Central memory CD4-positive, alpha-beta T cell (primary cell): ENCODE measurements at regions not wholly inside any gene's neighbourhood (a gene's known extent, or its start where the extent isn't known, plus 50 kb on each side); places are given as distances from the start of the nearest gene placed in this dataset.
"Not testable (repeated sequence)": the region's sequence is repeated elsewhere in the genome, so short reads cannot be mapped to it uniquely, and the experiment has no call there.

ENCODE experiments used
- DNase-seq: peaks from one replicate; pipeline ENCODE4 v3.0.0; 2022

DNA sequence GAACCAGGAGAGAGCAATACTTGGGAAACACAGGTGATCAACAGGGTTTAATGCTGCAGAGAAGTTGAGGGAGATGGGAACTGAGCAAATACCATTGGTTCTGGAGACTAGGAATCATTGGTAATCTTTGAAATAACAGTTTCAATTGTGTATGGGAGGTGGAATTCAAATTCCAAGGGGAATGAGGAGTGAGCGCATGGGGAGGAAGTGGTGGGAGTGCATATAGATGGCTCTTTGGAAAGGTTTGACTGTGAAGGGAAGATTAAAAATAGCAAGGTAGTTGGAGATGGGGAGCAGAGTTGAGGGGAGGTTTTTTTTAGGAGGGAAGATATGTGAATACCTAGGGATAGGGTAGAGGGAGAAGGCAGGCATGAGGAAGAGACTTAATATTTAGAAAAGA lies 51.1 kb upstream of the ROPN1 start:
- DNase-seq: no peak

DNA sequence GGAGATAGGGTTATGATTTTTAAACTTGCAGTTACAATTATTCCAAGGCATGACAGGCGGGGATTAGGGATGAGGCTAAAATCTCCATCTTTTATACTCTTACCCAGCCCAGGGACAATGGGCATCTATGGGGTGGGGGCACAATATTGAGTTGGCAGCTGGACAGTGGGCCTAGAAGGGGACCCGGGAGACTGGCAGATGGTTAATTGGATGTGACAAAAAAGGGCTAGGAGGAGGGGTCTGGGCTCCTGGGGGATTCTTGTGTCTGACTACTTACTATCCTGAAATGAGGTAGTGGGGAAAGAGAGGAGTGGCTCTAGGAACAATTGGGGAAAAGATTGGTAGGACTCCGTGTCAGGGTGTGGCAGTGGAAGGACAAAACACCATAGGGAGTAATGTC lies 53.0 kb upstream of the ROPN1 start:
- DNase-seq: no peak

DNA sequence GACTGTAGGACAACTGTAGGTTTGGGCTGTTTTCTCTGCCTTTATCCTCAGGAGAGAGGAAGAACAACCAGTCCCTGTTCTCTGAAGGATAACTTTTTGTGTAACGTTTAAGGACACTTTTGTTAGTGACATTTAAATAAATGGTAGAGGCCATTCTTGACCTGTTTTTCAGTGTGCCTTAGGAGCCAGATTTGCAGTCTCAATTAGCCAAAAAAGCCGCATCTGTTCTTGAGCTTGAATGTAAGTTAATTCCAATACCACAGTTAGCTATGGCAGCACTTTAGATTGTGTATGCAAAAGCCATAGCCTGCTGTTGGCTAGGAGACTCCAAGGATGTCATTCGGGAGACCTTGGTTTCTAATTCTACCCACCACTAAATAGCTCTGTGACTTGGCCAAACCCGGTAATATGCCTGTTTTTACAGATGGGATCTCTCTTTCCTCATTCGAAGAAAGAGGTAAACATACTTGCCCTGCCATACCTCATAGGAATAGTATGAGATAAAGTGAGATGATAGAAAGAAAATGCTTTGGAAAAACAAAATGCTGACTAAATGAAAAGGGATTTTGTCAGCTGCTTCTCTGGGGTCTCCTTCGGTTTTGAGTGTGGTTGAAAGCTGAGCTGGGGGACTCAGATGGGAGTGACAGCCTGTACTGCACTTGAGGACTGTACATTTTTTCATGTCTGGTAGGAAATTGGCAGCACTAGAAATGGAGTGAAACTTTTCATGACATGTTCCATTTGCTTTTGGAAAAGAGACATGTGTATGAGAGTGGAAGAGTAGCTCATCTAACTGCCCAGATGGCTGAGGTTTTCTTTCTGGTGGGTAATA lies 57.3 kb upstream of the ROPN1 start:
- no peak for DNase-seq

DNA sequence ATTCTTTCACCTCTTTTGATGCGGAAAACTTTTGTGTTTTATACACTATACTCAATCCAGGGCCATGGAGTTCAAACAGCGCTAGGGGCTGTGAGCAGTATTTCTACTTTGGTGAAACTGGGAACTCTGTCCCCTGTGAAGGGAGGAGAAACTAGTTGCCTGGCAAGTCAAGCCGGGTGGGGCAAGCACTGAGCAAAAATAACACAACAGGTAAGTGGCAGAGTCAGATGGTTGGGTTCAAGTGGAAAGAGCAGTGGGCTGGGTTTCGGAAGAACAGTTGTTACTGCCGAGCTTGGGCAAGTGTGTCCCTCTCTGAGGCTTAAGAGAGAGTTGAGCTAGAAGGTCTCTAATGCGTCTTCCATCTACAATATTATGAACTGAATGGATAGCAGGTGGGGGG lies 59.7 kb upstream of the ROPN1 start:
- no peak for DNase-seq

DNA sequence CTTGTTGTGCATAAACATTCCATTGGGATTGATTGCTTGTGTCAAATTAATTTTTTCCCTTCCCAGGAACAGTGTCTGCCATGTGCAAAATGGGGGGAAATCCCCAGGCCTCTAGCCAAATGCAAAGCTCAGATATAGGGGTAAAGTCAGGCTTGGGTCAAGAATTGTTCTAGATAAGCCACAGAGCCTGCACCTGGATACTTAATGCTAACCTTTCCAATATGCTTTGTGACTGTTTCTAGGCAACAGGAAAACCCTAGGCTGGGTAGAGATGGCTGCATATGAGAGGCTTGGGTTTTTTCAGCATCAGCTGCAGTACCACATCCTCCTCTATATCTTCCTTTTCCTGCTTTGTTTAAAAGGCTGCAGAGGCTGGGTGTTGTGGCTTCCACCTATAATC lies 61.9 kb upstream of the ROPN1 start:
- no peak for DNase-seq

DNA sequence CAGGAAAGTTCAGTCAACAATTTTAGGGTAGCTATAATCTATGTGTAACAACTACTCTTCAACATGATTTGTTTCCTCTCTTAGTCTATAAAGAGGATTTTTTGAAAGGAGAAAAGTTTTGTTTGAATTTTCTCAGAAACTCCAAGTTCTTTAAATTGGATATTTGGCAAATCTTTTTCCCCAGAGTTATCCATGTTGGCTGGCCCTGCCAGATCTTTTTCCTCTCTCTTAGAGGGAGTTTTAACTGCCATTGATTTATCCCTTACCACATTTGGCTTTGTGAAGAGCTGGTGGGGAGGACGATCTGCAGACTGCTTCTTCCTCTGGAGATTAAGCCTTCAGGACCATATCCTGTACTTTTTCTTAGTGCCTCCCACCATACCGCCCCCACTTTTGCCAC lies 64.9 kb upstream of the ROPN1 start:
- no peak for DNase-seq

DNA sequence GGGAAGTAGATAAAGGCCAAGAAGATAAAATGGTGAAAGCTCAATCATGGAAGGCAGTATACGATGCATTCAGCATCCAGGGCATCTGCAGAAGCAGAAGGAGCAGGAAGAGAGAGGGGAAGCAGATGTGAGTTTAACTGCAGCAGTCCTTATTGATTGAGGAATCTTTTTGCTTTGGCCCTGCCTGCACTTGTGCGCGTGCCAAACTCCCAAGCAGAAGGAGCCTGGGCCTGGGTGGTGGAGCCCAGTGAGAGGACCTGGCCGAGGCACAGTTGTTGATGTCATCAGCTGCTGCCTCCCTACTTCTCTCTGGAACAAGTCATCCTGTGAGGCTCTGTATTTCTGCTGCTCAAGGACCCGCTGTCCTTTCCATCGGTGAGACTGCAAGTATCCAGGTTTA lies 65.5 kb upstream of the ROPN1 start:
- DNase-seq: no peak

DNA sequence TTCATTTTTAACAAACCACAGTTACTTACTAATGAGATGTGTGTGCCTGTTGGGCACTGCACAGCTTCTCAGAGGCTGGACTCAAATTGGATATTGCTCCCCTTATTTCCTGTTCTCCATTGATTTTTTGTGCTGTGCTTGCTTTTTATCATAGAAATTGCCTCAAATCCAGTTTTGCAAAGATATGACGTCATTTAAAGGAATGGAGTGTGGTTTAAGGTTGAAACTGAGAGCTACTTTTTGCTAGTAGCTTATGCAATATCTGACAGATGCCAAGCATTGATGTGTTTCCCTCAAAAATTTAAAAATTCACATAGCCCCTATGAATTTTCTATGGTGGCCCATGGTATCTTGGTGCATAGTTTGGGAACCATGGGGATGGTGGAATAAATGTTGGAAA lies 67.7 kb upstream of the ROPN1 start:
- DNase-seq: no peak

DNA sequence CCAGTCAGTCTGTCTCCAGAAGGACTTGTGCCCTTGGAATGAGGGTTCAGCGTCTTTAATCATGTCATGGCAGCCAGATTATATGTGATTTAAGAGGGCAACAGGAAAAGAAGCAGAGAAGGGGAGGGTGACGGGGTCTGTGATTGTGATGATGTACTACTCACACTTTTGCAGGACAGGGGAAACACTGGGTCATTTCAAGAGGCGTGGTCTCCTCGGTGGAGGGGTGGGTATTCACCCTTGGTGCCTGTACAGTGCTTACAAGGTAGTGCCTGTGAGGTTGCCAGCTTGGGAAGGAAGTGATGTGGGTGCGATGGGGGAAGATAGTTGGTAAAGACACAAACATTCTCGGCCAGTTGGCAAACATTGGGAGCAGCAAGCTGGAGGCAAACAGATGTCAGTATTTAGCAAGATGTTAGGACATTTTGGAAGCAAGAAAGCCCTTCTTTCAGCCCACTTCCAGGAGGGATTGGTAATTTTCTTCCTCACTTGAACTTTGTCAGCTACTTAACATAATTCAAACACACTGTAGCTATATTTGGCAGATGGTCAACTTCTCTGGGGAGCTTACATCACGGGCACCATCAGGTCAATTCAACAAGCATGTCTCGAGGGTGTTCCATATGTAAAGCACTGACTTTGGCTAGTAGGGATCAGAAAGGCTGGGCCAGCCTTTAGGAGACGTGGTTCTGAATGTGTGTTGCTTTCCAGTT lies 71.4 kb upstream of the ROPN1 start:
- DNase-seq: no peak

DNA sequence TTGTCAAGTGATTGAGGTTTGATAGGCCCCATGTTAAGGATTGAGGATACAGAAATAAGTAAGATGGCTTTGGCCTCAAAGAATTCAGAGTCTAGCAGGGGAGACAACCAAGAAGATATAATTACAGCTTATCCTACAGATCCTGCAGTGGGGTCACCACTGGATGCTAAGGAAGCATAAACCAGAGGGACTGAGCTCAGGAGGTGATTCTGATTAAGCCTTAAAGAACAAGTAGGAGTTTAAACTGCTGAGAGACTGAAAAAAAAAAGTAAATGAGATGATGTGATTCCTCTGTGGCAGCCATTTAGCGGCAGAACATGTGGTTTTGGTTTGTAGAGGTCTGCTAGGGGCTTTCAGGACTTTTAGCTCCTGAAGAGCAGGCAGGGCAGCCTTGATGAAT lies 72.1 kb upstream of the ROPN1 start:
- DNase-seq: no peak

DNA sequence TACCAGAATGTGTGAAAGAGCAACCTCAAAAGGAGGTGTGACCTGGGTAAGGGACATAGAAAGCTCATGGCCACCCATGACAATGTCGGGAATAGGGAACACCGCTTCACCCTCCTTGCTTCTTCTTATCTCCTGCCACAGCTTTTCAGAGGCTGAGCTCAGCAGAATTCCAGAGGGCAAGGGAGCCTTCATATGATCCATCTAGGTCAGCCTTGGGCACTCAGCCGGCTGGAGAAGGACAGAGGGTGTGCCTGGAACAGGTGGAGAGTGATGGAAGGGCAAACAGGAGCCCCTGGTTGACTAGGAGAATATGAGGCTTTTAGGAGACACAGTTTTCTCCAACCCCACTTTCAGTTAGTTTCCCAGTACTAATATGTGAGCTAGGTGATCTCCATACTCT lies 74.6 kb upstream of the ROPN1 start:
- DNase-seq: not testable (repeated sequence)

DNA sequence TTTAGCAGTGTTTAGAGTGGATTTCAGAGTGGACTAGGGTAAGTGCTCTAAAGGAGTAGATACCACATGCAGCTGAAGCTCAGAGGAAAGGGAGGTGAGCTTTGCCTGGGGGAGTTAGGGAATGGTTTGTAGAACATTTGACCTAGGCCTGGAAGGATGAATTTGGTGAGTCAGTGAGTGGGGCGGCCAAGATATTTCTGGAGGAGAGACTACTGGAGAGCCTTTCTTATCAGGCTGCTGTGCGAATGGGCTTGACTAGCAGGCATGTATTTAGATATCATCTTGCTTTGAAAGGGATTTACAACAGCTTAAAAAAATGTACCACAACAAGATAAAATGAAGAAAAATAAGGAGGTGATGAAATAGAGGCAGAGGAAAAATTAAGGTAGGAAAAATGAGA lies 77.8 kb upstream of the ROPN1 start:
- DNase-seq: not testable (repeated sequence)

DNA sequence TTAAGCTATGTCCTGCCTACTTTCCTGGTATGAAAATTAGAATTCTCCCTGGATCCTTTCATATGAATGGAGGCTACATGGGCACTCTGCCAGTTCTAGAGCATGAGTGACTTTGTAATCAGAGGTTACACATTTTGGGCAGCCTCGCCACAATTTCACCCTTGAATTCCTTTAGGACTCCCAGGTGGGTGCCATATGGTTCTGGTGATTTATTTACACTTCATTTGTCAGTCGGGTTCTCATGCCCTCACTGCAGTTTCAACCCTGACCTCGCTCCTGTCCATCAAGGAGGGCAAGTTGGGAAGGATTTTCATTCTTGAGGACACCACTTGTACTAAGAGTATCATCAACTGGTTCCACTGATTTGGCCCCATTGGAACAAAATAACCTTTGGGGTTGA lies 83.2 kb upstream of the ROPN1 start:
- not testable (repeated sequence) for DNase-seq

DNA sequence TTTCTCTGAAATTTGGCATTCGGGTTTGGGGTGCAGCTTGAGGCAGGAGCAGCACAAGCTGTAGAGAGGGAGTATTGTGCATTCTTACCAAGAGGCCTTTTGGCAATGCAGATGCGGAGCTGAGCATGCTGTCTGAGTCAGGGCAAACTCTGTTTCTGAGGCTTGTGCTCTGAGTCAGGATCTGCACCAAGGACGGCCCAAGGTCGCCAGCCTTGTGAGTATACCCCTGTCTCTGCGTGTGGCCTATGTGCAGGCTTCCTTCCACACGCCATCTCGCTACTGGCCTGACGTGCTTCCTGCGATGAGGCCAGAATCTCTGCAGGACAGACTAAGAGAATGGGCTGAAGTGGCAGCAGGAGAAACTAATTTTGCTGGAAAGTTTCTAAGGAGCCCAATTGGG lies 83.8 kb upstream of the ROPN1 start:
- no peak for DNase-seq

DNA sequence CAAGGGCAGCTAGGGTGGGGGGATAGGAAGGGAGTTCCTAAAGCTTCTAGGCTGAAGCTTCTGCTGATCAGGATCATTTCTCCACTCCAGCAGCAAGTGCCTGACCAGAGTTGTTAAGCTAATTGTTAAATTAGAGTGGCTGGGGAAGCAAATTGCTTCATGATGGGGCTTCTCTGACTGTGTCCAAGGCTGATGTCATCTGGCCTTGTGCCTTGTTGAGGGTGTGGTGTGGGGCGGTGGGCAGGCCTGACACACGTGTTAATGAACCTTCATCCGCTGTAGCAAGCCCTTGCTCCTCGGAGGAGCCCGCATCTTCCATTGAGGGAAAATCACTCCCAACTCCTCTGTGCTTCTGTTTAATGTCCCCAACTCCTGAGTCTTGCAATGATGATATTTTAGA lies 84.3 kb upstream of the ROPN1 start:
- no peak for DNase-seq

DNA sequence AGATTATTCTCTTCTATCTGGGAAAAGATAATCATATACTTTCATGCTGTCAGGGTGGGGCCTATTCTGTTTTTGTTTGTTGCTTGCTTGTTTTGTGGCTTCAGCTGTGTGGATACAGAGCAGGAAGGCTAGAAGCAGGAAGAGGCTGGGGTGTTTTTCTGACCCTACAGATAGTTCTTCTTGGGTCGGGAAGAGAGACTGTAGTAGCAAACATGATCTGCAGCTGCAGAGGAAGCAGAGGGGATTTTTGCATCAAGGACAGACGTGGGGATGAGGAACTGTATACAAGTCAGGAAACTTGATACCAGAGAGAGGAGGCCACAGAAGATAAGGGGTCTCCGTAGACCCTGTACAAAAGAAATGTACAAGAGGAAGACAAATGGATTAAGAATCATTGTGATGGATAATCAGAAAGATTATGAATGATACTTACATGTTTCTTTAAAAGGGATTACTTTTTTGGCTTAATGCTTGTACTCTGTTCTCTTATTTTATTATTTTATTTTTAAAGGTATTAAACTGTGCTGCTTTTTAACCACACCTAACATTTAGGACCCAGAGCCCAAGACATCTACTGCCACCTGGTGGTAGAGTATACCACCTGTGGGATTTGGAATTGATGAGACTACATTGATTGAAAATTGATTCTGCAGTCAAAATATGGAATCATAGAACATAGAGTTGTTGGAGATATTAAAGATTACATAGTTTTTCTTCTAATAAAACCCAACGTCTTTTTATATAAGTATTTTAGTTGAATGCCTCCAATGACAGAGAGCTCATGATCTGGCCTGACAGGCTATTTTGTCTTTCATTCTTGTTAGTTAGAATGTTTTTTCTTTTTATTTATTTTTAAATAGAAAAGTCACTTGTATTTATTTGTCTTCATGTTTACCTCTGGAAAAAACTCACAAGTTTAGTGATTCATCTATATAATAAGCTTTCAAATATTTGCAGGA lies 87.3 kb upstream of the ROPN1 start:
- DNase-seq: no peak

DNA sequence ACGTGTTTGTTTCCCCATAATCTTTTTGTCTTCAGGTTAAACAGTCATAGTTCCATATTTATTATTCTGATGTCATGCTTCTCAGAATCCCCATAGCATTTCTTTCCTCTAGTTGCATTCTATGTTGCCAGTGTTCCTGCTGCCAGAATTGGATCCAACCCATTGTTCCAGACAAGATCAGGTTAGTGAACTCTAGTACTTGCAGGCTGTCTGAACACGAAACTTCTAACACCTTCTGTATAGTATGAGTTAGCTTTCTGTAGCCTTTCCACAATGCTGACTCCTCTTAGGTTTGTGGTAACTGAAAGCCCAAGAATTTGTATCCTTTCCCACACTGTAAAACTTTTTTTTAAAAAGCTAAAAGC lies 88.0 kb upstream of the ROPN1 start:
- DNase-seq: no peak

DNA sequence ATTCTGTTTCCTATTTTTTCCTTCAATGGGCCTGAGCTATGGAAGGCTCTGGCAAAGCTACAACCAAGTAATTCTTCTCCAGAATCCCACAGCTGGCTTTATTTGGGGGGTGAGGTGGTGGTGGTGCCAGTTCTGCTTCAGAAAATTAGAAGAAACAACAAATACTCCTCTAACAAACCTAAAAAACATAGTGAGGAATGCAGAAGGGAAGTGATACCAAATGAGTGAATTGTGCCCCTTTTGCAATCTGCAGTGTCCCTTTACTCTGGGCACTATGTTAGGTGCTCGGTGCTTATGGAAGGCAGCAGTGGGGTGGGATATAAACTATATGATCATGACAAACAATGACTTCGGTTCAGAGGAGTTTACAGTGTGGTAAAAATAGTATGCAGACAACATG lies 90.4 kb upstream of the ROPN1 start:
- no peak for DNase-seq

DNA sequence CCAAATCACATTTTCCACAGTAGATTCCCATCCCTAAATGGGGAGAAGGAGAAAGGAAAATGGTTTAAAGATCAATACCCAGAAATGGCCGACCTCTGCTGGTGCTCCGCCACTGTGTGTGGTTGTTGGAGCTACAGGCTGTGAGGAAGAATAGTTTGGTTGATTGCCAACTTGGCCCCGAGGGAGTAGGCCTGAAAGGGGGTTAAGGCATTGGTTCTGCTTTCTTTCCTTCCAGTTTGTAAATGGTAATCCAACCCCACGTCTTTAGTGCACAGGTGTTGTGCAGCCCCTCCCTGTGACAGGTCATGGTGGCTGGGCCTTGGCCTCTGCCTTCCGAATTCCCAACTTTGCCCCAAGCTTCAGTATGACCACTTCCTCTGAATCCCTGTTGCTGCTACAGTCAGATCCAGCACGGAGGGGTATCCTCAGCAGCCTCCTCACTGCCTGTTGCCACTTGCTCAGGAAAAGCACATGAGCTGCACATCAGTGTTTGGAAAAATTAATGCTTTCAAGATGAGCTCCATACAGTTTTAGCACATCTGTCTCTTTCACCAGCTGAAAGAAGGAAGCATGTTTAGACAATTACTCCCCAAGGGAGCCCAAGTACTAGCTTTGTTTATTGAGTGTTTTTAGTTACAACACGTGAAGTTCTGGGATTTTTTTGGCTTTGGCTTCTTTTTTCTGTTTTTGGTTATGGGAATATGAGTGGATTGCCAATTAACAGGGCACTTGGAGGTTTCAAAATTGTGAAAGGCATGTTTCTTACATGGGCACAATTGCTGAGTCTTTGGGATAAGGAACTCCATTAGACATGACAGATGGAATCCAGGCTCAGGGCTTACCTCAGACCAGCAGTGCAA lies 92.3 kb upstream of the ROPN1 start:
- DNase-seq: no peak

DNA sequence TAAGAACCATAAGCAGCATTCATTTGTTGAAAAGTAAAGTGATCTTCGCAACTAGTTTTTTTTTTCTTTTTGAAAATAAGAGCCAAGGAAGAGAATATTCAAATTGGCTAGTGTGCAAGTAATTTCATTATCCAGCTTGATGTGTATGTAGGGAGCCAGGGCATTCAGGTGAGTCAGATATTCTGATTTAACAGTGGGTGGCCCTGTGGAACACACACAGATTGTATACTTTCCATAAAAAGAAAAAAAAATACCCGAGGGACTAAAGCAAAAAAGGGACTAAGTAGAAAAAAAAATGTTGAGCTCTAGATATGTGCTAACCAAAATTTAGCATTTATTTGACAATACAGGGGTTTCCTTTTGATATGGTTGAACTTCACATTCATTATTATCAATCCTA lies 96.9 kb upstream of the ROPN1 start:
- DNase-seq: no peak

DNA sequence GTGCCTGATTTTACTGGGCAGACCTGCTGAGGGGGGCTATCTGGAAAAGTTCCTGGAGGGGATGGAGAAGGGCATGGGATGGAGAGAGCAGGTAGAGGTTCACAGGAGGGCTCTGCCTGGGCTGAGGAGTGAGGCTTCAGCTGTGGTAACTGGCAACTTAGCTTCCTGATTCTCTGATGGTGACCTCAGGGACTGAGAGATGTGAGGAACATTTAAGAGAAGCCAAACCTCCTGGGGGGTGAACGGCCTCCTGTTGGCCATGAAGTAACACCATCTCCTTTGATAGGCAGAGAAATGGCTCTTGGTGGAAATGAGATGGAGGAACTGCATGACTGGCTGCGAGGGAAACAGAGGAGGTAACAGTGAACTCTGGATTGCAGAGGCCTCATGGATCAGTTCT lies 97.3 kb upstream of the ROPN1 start:
- no peak for DNase-seq

DNA sequence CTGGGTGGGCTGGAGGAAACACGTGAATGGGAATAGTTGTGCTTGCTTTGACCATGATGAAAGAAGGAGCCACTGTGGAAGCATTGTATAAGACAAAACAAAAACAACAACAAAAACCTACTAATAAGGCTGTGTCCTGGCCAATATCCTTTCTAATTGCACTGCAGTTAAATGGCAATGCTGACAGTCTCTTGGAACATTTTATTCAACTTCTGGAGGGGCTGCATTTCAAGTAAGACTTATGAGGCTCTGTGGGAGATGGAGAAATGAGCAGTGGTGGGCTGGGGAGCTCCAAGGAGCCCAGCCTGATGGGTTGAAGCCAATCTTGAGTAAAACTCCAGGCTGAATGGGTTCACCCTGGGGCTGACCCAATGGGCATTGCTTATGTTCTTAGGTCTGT lies 99.8 kb upstream of the ROPN1 start:
- no peak for DNase-seq

DNA sequence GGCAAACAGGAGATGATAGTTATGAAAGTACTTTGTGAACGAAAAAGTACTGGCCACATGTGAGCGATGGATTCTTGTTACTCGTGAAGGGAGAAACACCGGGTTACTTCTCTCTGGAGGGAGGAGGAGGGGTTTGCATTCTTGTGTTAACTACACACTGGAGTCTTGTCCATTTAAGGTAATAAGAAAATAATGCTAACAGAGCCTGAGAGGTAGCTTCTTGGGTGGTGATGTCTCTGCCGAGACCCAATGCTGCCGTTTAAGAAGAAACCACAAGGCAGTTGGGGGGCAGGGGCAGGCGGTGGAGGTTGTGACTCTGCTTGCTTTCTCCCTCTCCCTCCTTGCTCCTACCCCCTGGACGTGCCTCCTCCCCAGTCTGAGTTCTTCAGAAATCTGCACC lies 100.9 kb upstream of the ROPN1 start:
- no peak for DNase-seq
